ENCODE measurements at regions not wholly inside any gene's neighbourhood (a gene's known extent, or its start where the extent isn't known, plus 50 kb on each side); places are given as distances from the start of the nearest gene placed in this dataset.
"Not testable (repeated sequence)": the region's sequence is repeated elsewhere in the genome, so short reads cannot be mapped to it uniquely, and the experiment has no call there.

DNA sequence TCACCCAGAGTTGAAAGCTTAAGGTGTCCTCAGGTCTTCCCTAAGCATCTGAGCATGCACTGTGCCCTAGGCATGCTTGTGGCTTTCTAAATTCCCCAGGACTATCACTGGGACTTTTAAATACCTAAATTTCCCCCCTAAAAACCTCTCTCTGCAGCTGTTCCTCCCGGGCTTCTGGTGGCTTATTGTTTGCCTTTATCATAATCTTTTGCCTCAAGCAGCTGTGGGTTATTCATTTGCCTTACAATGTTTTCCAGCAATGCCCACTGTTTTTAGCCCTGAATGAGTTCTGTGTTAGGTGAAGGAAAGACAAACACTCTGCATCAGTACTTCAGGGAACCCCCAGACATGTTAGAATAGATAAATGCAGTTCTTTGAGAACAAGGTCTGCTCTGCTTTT lies 455.0 kb downstream of the ZIC3 start:
- no peak for DNase-seq

DNA sequence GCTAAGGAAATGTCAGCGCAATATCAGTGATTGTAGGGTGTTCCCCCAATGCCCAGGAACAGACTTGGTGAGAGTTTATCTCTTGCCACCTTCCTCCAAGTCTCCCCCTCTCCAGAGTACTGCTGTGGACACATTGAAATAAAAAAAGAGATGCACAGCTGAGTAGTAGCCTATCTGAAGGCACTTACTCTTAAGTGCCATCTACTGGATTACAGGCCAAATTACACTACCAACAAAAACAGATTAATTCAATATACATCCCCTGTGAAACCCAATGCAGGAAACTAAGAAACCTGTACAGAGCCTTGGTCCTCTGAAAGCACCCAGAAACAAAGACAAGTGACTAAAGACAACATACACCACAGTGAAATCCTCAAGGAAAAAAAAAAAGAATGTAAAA lies 460.3 kb downstream of the ZIC3 start:
- no peak for DNase-seq

- no peak for DNase-seq
Observed at GRCh38 chrX:138031715-138032114, 465.8 kb downstream of the ZIC3 start.

- DNase-seq: no peak
Observed at GRCh38 chrX:138034136-138034535, 468.2 kb downstream of the ZIC3 start.

DNA sequence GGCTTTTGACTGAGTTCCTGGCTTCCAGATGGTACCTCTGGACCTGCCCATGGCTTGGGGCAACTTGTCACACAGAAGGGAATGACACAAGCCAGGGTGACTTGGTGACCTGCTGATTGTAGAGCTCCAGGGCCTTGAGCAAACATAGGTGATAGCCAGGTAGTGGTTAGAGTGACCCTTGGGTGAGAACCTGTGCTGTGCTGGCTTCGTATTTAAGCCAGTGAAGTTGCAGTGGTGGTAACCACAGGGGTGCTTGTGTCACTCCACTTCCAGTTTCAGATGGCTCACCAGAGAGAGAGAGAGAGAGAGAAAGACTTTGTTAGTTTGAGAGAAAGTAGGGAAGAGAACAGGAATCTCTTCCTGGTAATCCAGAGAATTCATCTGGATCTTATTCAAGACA lies 471.6 kb downstream of the ZIC3 start:
- no peak for DNase-seq

DNA sequence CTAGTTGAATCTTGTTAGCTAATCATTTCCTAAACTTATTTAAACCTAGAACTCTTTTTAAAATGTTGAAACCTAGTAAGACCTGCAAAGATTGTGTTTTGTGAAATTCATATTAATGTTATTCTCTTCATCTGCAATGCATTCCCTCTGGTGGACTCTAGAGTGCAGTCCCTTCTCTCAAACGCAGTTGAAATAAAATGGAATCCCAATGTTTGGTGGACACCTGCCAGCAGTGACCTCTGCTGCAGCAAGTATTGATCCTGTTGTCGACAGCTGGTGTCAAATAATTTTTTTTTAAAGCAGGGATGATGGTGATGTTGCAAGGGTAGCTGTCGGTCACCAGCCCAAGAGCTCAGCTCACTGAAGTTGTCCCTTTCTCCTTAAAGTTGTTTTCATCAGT lies 492.0 kb downstream of the ZIC3 start:
- no peak for DNase-seq

DNA sequence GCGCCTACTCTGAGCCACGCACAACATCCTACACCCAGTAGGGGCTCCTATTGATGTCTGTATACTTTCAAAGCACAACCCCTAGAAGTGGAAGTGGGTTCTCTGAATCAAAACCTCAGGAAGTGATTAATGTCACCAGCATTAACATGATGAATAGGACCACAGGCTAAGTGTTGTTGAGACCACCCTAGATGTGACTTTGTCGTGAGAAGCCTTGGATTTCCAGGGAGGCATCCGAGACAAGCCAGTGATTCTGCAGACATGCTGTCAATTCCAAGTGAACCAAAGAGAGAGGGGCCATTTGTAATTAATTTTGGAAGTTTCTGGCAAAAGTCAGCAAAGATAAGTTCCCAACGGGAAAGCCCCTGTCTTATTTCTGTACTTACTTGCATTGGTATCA lies 493.0 kb downstream of the ZIC3 start:
- no peak for DNase-seq

DNA sequence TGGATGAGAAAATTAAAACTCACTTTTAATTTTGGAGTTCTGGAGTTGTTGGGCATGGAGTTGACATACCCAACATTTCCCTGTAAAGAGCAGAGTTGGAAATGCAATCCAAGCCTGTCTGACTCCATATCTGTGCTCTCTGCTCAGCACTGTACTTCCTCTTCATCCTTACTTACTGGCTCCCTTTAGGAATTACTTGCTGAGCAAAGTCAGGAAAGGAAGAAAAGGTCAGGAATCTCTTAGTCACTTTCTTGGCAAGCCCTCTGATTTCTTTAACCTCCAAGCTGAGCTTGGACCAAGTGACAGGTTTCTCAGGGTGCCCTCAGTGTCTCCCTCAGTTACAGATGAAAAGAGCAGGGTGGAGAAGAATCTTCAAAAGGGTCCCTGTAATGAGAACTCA lies 501.5 kb downstream of the ZIC3 start:
- no peak for DNase-seq

DNA sequence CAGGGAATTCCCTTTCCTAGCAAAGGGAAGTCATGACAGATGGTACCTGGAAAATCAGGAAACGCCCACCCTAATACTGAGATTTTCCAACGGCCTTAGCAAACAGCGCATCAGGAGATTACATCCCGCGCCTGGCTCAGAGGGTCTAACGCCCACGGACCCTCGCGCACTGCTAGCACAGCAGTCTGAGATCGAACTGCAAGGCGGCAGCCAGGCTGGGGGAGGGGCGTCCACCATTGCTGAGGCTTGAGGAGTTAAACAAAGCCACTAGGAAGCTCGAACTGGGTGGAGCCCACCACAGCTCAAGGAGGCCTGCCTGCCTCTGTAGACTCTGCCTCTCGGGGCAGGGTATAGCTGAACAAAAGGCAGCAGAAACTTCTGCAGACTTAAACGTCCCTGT lies 507.7 kb downstream of the ZIC3 start:
- DNase-seq: no peak

- DNase-seq: no peak
Observed at GRCh38 chrX:138082251-138082650, 516.3 kb downstream of the ZIC3 start.

- no peak for DNase-seq
Observed at GRCh38 chrX:138082896-138083295, 517.0 kb downstream of the ZIC3 start.

- DNase-seq: not testable (repeated sequence)
Observed at GRCh38 chrX:138110910-138111309, 545.0 kb downstream of the ZIC3 start.

DNA sequence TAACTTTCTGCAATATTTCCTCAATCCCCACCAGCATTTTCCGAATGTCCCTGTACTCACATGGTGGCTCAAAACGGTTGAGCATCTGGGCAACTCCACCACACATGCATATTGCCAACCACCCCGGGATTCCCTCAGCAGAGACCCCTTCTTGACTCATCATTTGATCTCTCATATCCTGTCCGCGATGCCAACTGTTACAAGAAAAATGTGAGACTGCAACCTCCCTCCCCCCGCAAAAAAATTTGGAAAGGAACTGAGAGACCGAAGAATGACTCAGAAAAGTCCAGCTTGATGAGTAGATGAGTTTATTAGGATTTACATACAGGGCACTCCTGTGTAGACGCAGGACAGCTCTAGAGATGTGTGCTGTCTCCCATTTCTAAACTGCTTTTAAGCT lies 561.4 kb downstream of the ZIC3 start:
- DNase-seq: no peak

- DNase-seq: no peak
Observed at GRCh38 chrX:138128027-138128671, 562.2 kb downstream of the ZIC3 start.

- DNase-seq: no peak
Observed at GRCh38 chrX:138150709-138151108, 560.8 kb downstream of the FGF13 start.

- DNase-seq: no peak
Observed at GRCh38 chrX:138157850-138158249, 553.7 kb downstream of the FGF13 start.

GRCh38 chrX:138191998-138192397 lies 519.5 kb downstream of the FGF13 start:
- DNase-seq: no peak

DNA sequence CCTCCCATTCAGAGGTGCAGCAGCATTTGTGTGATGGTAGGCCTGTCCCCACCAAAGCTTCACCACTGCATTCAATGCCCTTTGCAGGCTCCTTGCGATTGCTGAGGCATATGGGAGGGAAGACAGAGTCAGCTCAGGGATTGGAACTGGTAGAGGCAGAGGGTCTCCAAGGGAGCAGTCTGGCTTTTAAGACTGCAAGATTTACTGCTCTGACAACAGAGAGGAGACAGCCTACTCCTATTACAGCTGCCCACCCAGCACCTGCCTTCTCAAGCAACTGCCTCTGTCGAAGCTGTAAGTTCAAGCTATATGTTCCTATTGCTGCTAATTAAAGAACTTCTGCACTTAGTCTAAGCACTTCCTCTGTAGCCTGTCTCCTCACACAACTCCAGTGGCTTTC lies 481.8 kb downstream of the FGF13 start:
- DNase-seq: no peak

- no peak for DNase-seq
Observed at GRCh38 chrX:138240266-138240665, 471.3 kb downstream of the FGF13 start.

GRCh38 chrX:138254001-138254400 lies 457.5 kb downstream of the FGF13 start:
- DNase-seq: no peak

DNA sequence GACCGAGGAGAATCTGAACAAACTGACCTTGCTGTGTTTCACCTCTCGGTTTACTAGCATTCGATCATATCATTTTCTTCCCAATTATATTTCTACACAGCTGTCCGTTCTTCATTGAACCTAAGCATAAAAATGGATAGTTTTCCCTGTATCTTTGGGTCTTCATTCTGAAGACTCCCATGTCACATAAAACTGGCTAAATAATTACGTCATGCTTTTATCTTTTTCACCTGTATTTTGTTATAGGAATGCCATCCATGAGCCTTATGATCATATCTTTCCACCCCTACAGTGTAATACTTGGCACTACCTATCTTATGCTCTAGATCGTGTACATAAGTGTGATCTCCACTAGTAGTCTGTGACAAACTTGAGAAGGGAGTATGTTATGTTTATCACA lies 456.1 kb downstream of the FGF13 start:
- DNase-seq: no peak

GRCh38 chrX:138264095-138264494 lies 447.4 kb downstream of the FGF13 start:
- DNase-seq: not testable (repeated sequence)

- DNase-seq: no peak
Observed at GRCh38 chrX:138270931-138271330, 440.6 kb downstream of the FGF13 start.

DNA sequence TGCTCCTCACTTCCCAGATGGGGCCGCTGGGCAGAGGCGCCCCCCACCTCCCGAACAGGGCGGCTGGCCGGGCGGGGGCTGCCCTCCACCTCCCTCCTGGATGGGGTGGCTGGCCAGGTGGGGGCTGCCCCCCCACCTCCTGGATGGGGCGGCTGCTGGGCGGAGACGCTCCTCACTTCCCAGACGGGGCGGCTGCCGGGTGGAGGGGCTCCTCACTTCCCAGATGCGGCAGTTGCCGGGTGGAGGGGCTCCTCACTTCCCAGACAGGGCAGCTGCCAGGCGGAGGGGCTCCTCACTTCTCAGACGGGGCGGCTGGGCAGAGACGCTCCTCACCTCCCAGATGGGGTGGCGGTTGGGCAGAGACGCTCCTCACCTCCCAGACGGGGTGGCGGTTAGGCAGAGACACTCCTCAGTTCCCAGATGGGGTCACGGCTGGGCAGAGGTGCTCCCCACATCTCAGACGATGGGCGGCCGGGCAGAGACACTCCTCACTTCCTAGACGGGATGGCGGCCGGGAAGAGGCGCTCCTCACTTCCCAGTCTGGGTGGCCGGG lies 428.8 kb downstream of the FGF13 start:
- not testable (repeated sequence) for DNase-seq
